ENCODE measurements at regions not wholly inside any gene's neighbourhood (a gene's known extent, or its start where the extent isn't known, plus 50 kb on each side); places are given as distances from the start of the nearest gene placed in this dataset.

DNA sequence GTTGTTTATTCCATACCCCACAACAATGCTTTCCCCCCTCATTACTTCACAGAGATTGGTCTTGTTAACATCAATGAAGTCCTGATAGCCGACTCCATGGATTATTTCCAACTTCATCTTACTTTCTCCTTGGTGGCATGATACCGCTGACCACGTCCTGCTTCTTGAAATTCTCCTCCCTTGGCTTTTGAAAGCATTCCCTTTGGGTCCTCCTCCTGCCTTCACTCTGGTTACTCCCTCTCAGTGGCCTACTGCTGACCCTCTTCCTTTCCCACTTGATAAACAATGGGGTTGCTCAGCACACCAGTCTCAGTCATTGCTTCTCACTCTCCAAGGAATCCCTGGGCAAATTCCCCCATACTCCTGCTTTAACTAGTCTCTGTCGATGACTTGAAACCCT is 283.9 kb downstream of the SEC61B start:
- no peaks in the 10 kb centered on the region for H3K36me3 Mint-ChIP-seq (ENCODE audit: low read depth)
- H3K4me3 Mint-ChIP-seq, result no peak overlapping the region
- no peak for DNase-seq
- peaks cover 21% of the 10 kb centered on the region for H3K4me1 Mint-ChIP-seq
- TF ChIP-seq, protein P1, sequence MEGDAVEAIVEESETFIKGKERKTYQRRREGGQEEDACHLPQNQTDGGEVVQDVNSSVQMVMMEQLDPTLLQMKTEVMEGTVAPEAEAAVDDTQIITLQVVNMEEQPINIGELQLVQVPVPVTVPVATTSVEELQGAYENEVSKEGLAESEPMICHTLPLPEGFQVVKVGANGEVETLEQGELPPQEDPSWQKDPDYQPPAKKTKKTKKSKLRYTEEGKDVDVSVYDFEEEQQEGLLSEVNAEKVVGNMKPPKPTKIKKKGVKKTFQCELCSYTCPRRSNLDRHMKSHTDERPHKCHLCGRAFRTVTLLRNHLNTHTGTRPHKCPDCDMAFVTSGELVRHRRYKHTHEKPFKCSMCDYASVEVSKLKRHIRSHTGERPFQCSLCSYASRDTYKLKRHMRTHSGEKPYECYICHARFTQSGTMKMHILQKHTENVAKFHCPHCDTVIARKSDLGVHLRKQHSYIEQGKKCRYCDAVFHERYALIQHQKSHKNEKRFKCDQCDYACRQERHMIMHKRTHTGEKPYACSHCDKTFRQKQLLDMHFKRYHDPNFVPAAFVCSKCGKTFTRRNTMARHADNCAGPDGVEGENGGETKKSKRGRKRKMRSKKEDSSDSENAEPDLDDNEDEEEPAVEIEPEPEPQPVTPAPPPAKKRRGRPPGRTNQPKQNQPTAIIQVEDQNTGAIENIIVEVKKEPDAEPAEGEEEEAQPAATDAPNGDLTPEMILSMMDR (IDR thresholded peaks at IDR 0.05), result no peak
- H3K27me3 Mint-ChIP-seq, result no peaks in the 10 kb centered on the region
- ChIA-PET POLR2A (interaction anchor here (1.2 kb wide), 1 partner anchor 8 kb away, joined by 3 read pairs; no protein-coding TSS in a partner anchor), CTCF (no interaction called here)
- no peak overlapping the region for H3K27ac Mint-ChIP-seq
- intact Hi-C loops (cut with micrococcal nuclease), result no loop called here
- no peaks in the 10 kb centered on the region for H3K9me3 Mint-ChIP-seq
- no peak for ATAC-seq (ENCODE audit: low read depth)

DNA sequence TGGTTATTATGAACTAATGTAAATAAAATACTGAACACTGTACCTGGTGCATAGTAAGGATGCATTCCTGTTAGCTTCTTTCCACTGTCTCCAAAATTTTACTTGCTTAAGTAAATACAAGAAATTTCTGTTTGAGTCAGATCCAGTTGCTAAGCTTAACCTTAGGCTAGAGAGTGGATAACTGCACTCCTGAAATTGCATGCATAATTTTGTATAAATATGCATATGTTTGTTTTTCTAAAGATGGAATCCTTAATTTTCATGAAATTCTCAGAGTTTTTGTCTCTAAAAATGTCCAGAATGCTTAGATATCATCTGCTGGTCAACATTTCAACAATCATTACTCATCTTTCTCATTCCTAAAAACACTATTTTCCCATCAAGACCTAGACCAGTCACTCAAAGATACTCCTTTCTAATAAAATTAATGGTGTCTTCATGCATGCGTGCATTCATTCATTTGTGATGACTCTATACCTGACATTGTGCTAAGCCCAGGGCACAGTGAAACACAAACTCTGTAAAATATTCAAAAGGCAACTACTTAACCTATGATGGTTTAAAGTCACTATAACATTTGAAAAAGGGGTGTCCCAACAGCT is 284.8 kb downstream of the SEC61B start:
- Mint-ChIP-seq H3K4me3 (no peak overlapping the region), H3K27ac (no peak overlapping the region), H3K36me3 (ENCODE audit: low read depth) (no peaks in the 10 kb centered on the region), H3K4me1 (peaks cover 27% of the 10 kb centered on the region), H3K9me3 (no peaks in the 10 kb centered on the region), H3K27me3 (no peaks in the 10 kb centered on the region)
- POLR2A ChIA-PET, result no interaction called here
- CTCF ChIA-PET, result no interaction called here
- intact Hi-C loops (cut with micrococcal nuclease), result no loop called here
- no peak for DNase-seq
- ATAC-seq (ENCODE audit: low read depth), result no peak
- TF ChIP-seq, protein P1 (IDR thresholded peaks at IDR 0.05), result no peak

DNA sequence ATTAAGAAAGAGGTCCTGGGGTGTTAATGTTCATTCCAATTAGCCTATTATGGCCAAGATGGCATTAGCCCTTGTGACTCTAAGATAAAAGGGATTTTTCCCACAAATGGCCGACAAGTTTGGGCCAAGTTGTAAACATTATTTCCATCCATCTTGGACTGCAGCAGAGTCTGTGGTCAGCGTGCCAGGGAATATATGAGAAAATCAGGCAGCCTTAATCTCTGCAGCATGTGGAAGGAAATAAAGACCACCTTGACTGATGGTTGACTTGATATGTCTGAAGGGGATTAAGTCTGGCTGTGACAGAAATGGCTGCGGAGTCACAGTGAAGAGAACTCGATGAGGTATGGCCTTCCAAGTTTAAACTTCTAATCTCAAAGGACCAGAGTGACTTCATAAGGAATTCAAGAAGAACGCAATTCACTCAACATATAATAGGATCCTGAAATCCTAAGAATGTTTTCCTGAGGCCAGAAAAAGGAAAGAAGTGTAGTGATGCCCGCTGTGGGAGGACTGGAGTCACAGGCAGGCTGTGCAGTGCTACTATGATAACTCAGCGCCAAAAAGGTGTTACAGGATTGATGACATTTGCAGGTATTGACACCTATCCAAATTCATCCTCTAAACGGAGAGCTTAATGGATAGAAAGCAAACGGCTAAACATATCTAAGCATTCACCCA is 287.1 kb downstream of the SEC61B start:
- no peaks in the 10 kb centered on the region for H3K36me3 Mint-ChIP-seq (ENCODE audit: low read depth)
- H3K4me1 Mint-ChIP-seq, result peaks cover 47% of the 10 kb centered on the region
- ChIA-PET POLR2A (no interaction called here), CTCF (interaction anchor here (1.3 kb wide), 1 partner anchor 277 kb away, joined by 4 read pairs; no protein-coding TSS in a partner anchor)
- no peak overlapping the region for H3K4me3 Mint-ChIP-seq
- TF ChIP-seq, protein P1 (IDR thresholded peaks at IDR 0.05), result no peak
- no peaks in the 10 kb centered on the region for H3K27me3 Mint-ChIP-seq
- DNase-seq (no peak), ATAC-seq (ENCODE audit: low read depth) (no peak)
- peak overlapping the region; percentile 16 for H3K27ac Mint-ChIP-seq
- intact Hi-C loops (cut with micrococcal nuclease), result no loop called here
- H3K9me3 Mint-ChIP-seq, result no peaks in the 10 kb centered on the region

DNA sequence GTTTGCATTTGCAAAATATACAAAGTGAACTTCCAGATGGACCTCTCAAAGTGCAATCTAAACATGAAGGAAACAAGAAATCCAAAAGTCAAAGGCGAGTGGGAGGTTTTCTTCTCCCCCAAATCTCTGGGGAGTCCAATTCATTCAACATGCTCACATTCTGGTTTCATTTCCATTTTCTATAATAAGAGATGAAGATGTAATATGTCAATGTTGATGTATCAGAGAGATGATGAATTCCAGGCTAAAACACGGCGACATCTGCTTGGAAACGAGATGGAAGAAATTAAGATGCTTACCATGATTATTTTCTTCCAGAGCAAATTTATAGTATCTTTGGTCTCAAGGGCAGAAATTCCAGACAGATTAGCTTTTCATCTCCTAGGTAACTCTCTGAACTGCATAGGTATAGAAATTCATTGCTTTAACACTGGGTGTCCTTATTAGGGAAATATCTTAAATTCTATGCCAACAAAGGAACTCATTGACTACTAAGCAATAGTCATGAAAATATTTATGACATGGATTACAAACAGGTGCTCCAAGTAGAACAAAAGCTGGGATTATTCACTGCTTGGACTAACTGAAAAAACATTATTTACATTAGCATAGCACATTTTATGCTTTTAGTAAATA is 287.9 kb downstream of the SEC61B start:
- Mint-ChIP-seq H3K4me1 (peaks cover 54% of the 10 kb centered on the region), H3K27ac (peak overlapping the region; percentile 72), H3K36me3 (ENCODE audit: low read depth) (no peaks in the 10 kb centered on the region), H3K4me3 (peak overlapping the region; percentile 66), H3K27me3 (no peaks in the 10 kb centered on the region), H3K9me3 (no peaks in the 10 kb centered on the region)
- intact Hi-C loops (cut with micrococcal nuclease), result loop anchor here (1.0 to 10.0 kb wide), 6 partner anchors 82 to 348 kb away; no protein-coding TSS in a partner anchor
- no peak for DNase-seq
- ChIA-PET CTCF (interaction anchor here (1.3 kb wide), 1 partner anchor 278 kb away, joined by 4 read pairs; no protein-coding TSS in a partner anchor), POLR2A (interaction anchor here (1.0 kb wide), 1 partner anchor 213 kb away, joined by 3 read pairs; no protein-coding TSS in a partner anchor)
- ATAC-seq (ENCODE audit: low read depth), result peak; percentile 72
- TF ChIP-seq, protein P1 (IDR thresholded peaks at IDR 0.05), result no peak

DNA sequence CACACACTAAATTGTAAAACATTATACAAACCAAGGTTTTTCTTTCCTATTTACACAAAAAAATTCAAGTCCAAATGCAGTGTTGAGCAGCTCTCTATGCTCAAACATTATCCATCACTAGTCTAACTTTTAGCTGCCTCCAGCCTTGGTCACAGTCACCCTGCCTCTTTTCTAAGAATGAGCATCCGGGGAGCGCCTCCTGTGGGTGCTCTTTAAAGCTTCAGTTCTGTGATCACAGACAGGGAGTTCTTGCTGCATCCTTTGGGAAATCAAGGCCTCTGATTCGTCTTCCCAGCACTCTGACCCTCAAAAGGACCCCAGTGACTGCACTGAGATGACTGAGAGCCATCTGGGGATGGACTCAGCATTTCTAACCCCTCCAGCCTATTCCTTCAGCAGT is 289.6 kb downstream of the SEC61B start:
- Mint-ChIP-seq H3K4me3 (no peak overlapping the region), H3K27ac (no peak overlapping the region), H3K27me3 (no peaks in the 10 kb centered on the region), H3K9me3 (no peaks in the 10 kb centered on the region), H3K36me3 (ENCODE audit: low read depth) (no peaks in the 10 kb centered on the region), H3K4me1 (peaks cover 72% of the 10 kb centered on the region)
- DNase-seq, result no peak
- POLR2A ChIA-PET, result no interaction called here
- intact Hi-C loops (cut with micrococcal nuclease), result loop anchor here (5.0 to 10.0 kb wide), 5 partner anchors 81 to 349 kb away; no protein-coding TSS in a partner anchor
- ATAC-seq (ENCODE audit: low read depth), result no peak
- CTCF ChIA-PET, result no interaction called here
- TF ChIP-seq, protein P1 (IDR thresholded peaks at IDR 0.05), result no peak

Measured in activated B cell treated with CpG ODN at 0.5 μM for 24 hours (primary cell).